Ovary (tissue), 7 donors: ENCODE measurements at regions not wholly inside any gene's neighbourhood (a gene's known extent, or its start where the extent isn't known, plus 50 kb on each side); places are given as distances from the start of the nearest gene placed in this dataset.

Experiments used
- DNase-seq, 5 donors: peaks; one replicate each; pipeline ENCODE4 v3.0.0-alpha.2; 2019 to 2020
- H3K27ac ChIP-seq, 2 donors: fragments of 200-600 bp; one replicate each; pipeline versions ENCODE4 v1.5.1 to v1.8.0; 2019 to 2022
- H3K27me3 ChIP-seq: fragments of 200-600 bp; one replicate; pipeline ENCODE4 v1.8.0; 2022
- H3K36me3 ChIP-seq: fragments of 200-600 bp; sonication (generic); one replicate; pipeline ENCODE4 v1.5.1; 2019
- H3K4me1 ChIP-seq: one replicate; pipeline ENCODE4 v1.8.1; 2013; ENCODE audit warnings: mild to moderate bottlenecking, moderate library complexity; ENCODE audit not compliant: insufficient read depth
- H3K4me3 ChIP-seq: fragments of 200-600 bp; sonication (generic); one replicate; pipeline ENCODE4 v1.5.1; 2017
- H3K9me3 ChIP-seq, 2 donors: fragments of 200-600 bp in 1 of 2; sonication (generic) in 1 of 2; one replicate each; pipeline versions ENCODE4 v1.5.1 to v1.8.1; 2013 to 2019; ENCODE audit warnings: mild to moderate bottlenecking in 1 of 2, moderate library complexity in 1 of 2
- CTCF ChIP-seq, 3 donors: fragments of 450-650 bp in 2 of 3; fragments of 200-600 bp in 1 of 3; IDR thresholded peaks; one replicate each; pipeline versions ENCODE4 v1.5.1 to v1.8.0; 2016 to 2022; ENCODE audit warnings: antibody characterized with exemption in 3 of 3, mild to moderate bottlenecking in 1 of 3
- EP300 ChIP-seq: sonication (generic); formaldehyde crosslinking; IDR thresholded peaks from one replicate; pipeline ENCODE4 v1.6.1; 2017; ENCODE audit warnings: antibody characterized with exemption
- POLR2A ChIP-seq: fragments of 450-650 bp; IDR thresholded peaks from one replicate; pipeline ENCODE4 v1.6.1; 2017; ENCODE audit warnings: antibody characterized with exemption, mild to moderate bottlenecking, moderate library complexity
- WGBS, 3 donors: extraction: QIAGEN DNeasy Blood & Tissue Kit in 1 of 3; methylation state at CpG; one replicate each; pipeline versions ENCODE4 v1.1.5 to v1.1.7; 2013 to 2017; 5-methylcytosine and 5-hydroxymethylcytosine counted together
- intact Hi-C, 4 donors: fragments of 100-400 bp; cut with DNase I; formaldehyde crosslinking; loops; one replicate each; pipeline versions ENCODE4 v1.11.0 to v1.15.1; 2022 to 2023
- donor health status: DM: no; HTN: no; CAD: no; lungs with moderate emphysema.
- donor health status: DM: no; HTN: no; CAD: no.
- donor health status: Bipolar disorder and iron deficiency.
- donor health status: DM: no; HTN: no; CAD: no.
- donor health status: DM: yes; HTN: yes; CAD: no.

- Histone ChIP-seq H3K4me1 (no peaks in the 10 kb centered on the region), H3K27ac (no peak overlapping the region), H3K27me3 (no peaks in the 10 kb centered on the region), H3K36me3 (no peaks in the 10 kb centered on the region), H3K4me3 (no peak overlapping the region), H3K9me3 (no peaks in the 10 kb centered on the region)
- DNase-seq, result no peak
- TF ChIP-seq EP300 (no peak), POLR2A (no peak), CTCF (IDR thresholded peaks at IDR 0.05) (no peak)
- intact Hi-C loops, result no loop called here
Observed at GRCh38 chr5:96080557-96080956, 118.9 kb upstream of the ELL2 start.

- no peak for DNase-seq
- WGBS, 3 donors, result 87 to 89% (median 88%) methylated on average over 2 of the region's 2 CpGs
- no peak for TF ChIP-seq POLR2A
- TF ChIP-seq EP300, result no peak
- TF ChIP-seq CTCF (IDR thresholded peaks at IDR 0.05), result no peak
- H3K27ac ChIP-seq, result no peak overlapping the region
- H3K9me3 ChIP-seq, result no peaks in the 10 kb centered on the region
- H3K27me3 ChIP-seq, result no peaks in the 10 kb centered on the region
- no peak overlapping the region for H3K4me3 ChIP-seq
- H3K4me1 ChIP-seq, result no peaks in the 10 kb centered on the region
- H3K36me3 ChIP-seq, result no peaks in the 10 kb centered on the region
- intact Hi-C loops, result no loop called here
Observed at GRCh38 chr5:96079962-96080361, 118.3 kb upstream of the ELL2 start.

GRCh38 chr5:96079075-96079474 lies 117.4 kb upstream of the ELL2 start:
- no peak for DNase-seq
- no peaks in the 10 kb centered on the region for H3K27me3 ChIP-seq
- TF ChIP-seq EP300 (no peak), CTCF (IDR thresholded peaks at IDR 0.05) (no peak), POLR2A (no peak)
- intact Hi-C loops, result no loop called here
- H3K27ac ChIP-seq, result no peak overlapping the region
- H3K4me3 ChIP-seq, result no peak overlapping the region
- H3K9me3 ChIP-seq, result no peaks in the 10 kb centered on the region
- no peaks in the 10 kb centered on the region for H3K36me3 ChIP-seq
- no peaks in the 10 kb centered on the region for H3K4me1 ChIP-seq

- Histone ChIP-seq H3K36me3 (no peaks in the 10 kb centered on the region), H3K4me3 (no peak overlapping the region), H3K27ac (no peak overlapping the region), H3K9me3 (no peaks in the 10 kb centered on the region), H3K4me1 (no peaks in the 10 kb centered on the region), H3K27me3 (no peaks in the 10 kb centered on the region)
- WGBS, 3 donors, result 19 to 48% (median 33%) methylated on average over 3 of the region's 3 CpGs
- DNase-seq, result no peak
- intact Hi-C loops, result no loop called here
- no peak for TF ChIP-seq CTCF (IDR thresholded peaks at IDR 0.05)
Observed at GRCh38 chr5:96076451-96076850, 114.8 kb upstream of the ELL2 start.
